Heart left ventricle (tissue), 16 donors: ENCODE measurements at regions not wholly inside any gene's neighbourhood (a gene's known extent, or its start where the extent isn't known, plus 50 kb on each side); places are given as distances from the start of the nearest gene placed in this dataset.
A peak's percentile ranks its signal among the peaks of the same experiment; 100 is the strongest.

Source experiments
- ATAC-seq, 4 donors: fragments of 200-7000 bp; cut with Tn5 transposase; one replicate each; pipeline ENCODE4 v1.9.1; 2020 to 2022; ENCODE audit warnings: moderate library complexity in 4 of 4, mild to moderate bottlenecking in 3 of 4, moderate number of reproducible peaks in 1 of 4
- DNase-seq, 5 donors: peaks; one replicate each; pipeline ENCODE4 v3.0.0-alpha.2; 2020
- H3K27ac ChIP-seq, 12 donors: fragments of 200-600 bp; sonication (generic) in 4 of 12; one replicate each; pipeline versions ENCODE4 v1.5.0 to v1.8.0; 2016 to 2022; ENCODE audit warnings: mild to moderate bottlenecking in 2 of 12
- H3K27me3 ChIP-seq, 9 donors: fragments of 200-600 bp; sonication (generic) in 2 of 9; one replicate each; pipeline versions ENCODE4 v1.5.1 to v1.8.0; 2016 to 2022; ENCODE audit warnings: mild to moderate bottlenecking in 3 of 9
- H3K36me3 ChIP-seq, 9 donors: fragments of 200-600 bp; sonication (generic) in 2 of 9; one replicate each; pipeline versions ENCODE4 v1.5.0 to v1.8.0; 2018 to 2022; ENCODE audit warnings: mild to moderate bottlenecking in 2 of 9
- H3K4me1 ChIP-seq, 12 donors: fragments of 200-600 bp; sonication (generic) in 4 of 12; one replicate each; pipeline versions ENCODE4 v1.5.0 to v1.8.0; 2016 to 2022; ENCODE audit warnings: mild to moderate bottlenecking in 3 of 12
- H3K4me3 ChIP-seq, 12 donors: fragments of 200-600 bp; sonication (generic) in 4 of 12; one replicate each; pipeline versions ENCODE4 v1.5.0 to v1.8.0; 2017 to 2022; ENCODE audit warnings: mild to moderate bottlenecking in 9 of 12, moderate library complexity in 4 of 12
- H3K9me3 ChIP-seq, 12 donors: fragments of 200-600 bp; sonication (generic) in 4 of 12; one replicate each; pipeline versions ENCODE4 v1.5.0 to v1.8.0; 2016 to 2022; ENCODE audit warnings: mild to moderate bottlenecking in 1 of 12
- POLR2A ChIP-seq, 2 donors: fragments of 450-650 bp; IDR thresholded peaks; one replicate each; pipeline ENCODE4 v1.6.1; 2017; ENCODE audit warnings: antibody characterized with exemption in 2 of 2, mild to moderate bottlenecking in 2 of 2, moderate library complexity in 2 of 2
- WGBS, 4 donors: extraction: QIAGEN DNeasy Blood & Tissue Kit in 2 of 4; methylation state at CpG; one replicate each; pipeline versions ENCODE4 v1.1.5 to v1.1.7; 2013 to 2018; 5-methylcytosine and 5-hydroxymethylcytosine counted together
- intact Hi-C, 10 donors: fragments of 100-400 bp; cut with DNase I; formaldehyde crosslinking; loops; one replicate each; pipeline versions ENCODE4 v1.11.1 to v1.14.2; 2022
- TF ChIP-seq, protein P1 (sequence below), 12 donors: fragments of 200-600 bp; sonication (generic) in 4 of 12; IDR thresholded peaks; one replicate each; pipeline versions ENCODE4 v1.5.0 to v1.8.0; 2018 to 2022; ENCODE audit warnings: antibody characterized with exemption in 12 of 12, mild to moderate bottlenecking in 5 of 12
- donor health status: ischemic (EF 13 %, LVEDD 7.1; RV severe dilation, severe dysfunction).
- donor health status: healthy with polysubstance abuse.
- donor health status: DM: no; HTN: yes; CAD: no.
- donor health status: DM: no; HTN: no; CAD: no.
- donor health status: ischemic (EF 25% LVEDD 6.9; RV normal size, moderate dysfunction).
- donor health status: ischemic (EF 25% LVEDD 5.7; RV mildly dilated, moderate dysfunction).
- donor health status: healthy.
- donor health status: DM: yes; HTN: yes; CAD: no.
- donor health status: ischemic (EF 35%, LVEDD 5.7; RV mildly dilated, moderate dysfunction).
- donor health status: nonischemic (EF 11% LVEDD 7.7; RV severe dilation, severe dysfunction).
- donor health status: DM: yes; HTN: yes; CAD: no.
- donor health status: PGD.
- donor health status: ischemic (EF 29% LVEDD 5.4; RV normal size, mild dysfunction).
- donor health status: nonischemic (EF 23%, LVEDD 6.1; RV moderate dilation, normal function).

- TF ChIP-seq, protein P1, sequence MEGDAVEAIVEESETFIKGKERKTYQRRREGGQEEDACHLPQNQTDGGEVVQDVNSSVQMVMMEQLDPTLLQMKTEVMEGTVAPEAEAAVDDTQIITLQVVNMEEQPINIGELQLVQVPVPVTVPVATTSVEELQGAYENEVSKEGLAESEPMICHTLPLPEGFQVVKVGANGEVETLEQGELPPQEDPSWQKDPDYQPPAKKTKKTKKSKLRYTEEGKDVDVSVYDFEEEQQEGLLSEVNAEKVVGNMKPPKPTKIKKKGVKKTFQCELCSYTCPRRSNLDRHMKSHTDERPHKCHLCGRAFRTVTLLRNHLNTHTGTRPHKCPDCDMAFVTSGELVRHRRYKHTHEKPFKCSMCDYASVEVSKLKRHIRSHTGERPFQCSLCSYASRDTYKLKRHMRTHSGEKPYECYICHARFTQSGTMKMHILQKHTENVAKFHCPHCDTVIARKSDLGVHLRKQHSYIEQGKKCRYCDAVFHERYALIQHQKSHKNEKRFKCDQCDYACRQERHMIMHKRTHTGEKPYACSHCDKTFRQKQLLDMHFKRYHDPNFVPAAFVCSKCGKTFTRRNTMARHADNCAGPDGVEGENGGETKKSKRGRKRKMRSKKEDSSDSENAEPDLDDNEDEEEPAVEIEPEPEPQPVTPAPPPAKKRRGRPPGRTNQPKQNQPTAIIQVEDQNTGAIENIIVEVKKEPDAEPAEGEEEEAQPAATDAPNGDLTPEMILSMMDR (IDR thresholded peaks at IDR 0.05) = no peak
- no peak for TF ChIP-seq POLR2A (IDR thresholded peaks at IDR 0.05)
- DNase-seq (no peak), ATAC-seq (no peak)
- Histone ChIP-seq H3K4me3 (no peak overlapping the region), H3K9me3 (no peaks in the 10 kb centered on the region), H3K36me3 (no peaks in the 10 kb centered on the region), H3K27me3 (no peaks in the 10 kb centered on the region), H3K27ac (no peak overlapping the region), H3K4me1 (no peaks in the 10 kb centered on the region)
- intact Hi-C loops = loop anchor here in 1 of 10 donors (10.0 kb wide), 1 partner anchor 1507 kb away; no protein-coding TSS in a partner anchor
- WGBS, 4 donors = 91 to 96% (median 95%) methylated on average over 1 of the region's 1 CpG
Observed at GRCh38 chr4:15162046-15162445, 159.8 kb downstream of the CPEB2 start.

DNA sequence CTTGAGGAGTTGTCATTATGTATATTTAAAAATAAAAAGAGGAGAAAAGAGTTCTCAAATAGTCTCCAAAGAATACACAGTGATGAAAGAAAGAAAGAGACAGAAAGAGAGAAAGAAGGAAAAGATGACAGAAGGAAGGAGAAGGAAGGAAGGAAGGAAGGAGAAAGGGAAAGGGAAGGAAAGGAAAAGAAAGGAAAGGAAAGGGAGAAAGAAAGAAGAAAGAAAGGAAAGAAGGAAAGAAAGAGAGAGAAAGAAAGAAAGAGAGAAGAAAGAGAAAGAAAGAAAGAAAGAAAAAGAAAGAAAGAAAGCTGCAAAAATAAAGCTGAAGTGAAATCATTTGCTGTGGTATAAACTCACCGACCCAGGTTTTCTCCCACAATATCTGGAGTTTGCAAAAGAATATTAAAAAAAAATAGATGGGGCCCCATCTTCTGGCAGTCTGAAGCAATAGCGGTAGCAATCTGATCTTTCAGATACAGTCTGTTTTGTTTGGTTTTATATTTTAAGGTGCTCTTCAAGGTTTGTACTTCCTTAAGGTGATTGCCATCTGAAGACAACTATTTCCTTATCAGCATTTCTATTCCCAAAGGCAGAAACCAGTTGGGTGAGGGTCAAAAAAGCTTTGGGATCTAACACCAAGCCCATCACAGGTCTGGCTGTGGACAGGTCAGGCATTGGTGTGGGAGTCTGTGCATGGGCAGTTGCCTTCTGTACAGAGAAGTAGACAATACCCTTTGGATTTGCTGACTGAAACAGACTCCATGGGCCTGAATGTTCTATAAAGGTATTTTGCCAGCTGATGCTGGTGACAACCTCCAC, 160.4 kb downstream of the CPEB2 start:
- intact Hi-C loops = loop anchor here in 1 of 10 donors (10.0 kb wide), 1 partner anchor 1508 kb away; no protein-coding TSS in a partner anchor
- no peaks in the 10 kb centered on the region for H3K9me3 ChIP-seq
- H3K36me3 ChIP-seq = no peaks in the 10 kb centered on the region
- TF ChIP-seq, protein P1 (IDR thresholded peaks at IDR 0.05) = peak in 10 of 12 donors; percentile 17 to 56 (median 44)
- TF ChIP-seq POLR2A (IDR thresholded peaks at IDR 0.05) = no peak
- no peak overlapping the region for H3K4me3 ChIP-seq
- DNase-seq = no peak
- H3K27ac ChIP-seq = no peak overlapping the region
- H3K4me1 ChIP-seq = no peaks in the 10 kb centered on the region
- ATAC-seq = no peak
- H3K27me3 ChIP-seq = no peaks in the 10 kb centered on the region
- WGBS, 4 donors = 18 to 38% (median 29%) methylated on average over 2 of the region's 2 CpGs

DNA sequence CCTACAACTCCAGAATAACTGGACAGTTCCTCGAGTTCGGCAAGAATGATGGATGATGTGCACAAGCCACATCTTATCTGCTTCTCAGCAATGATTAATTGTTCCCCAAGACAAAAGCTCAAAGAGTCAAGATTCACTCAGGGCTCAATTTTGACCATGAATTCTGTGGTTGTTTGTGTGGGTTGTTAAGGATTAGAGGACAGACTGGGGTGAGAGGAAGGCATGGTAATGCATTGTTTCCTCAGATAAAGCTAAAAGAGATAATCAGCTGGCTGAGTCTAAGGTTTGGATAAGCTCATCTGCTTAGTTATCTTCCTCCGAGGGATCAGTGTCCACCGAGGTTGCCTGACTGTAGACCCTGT, 161.0 kb downstream of the CPEB2 start:
- intact Hi-C loops = loop anchor here in 1 of 10 donors (10.0 kb wide), 1 partner anchor 1508 kb away; no protein-coding TSS in a partner anchor
- Histone ChIP-seq H3K27ac (no peak overlapping the region), H3K9me3 (no peaks in the 10 kb centered on the region), H3K4me1 (no peaks in the 10 kb centered on the region), H3K27me3 (no peaks in the 10 kb centered on the region), H3K4me3 (no peak overlapping the region), H3K36me3 (no peaks in the 10 kb centered on the region)
- TF ChIP-seq POLR2A (IDR thresholded peaks at IDR 0.05) = no peak
- TF ChIP-seq, protein P1 (IDR thresholded peaks at IDR 0.05) = no peak
- WGBS, 4 donors = 35 to 45% (median 39%) methylated on average over 4 of the region's 4 CpGs
- DNase-seq (no peak), ATAC-seq (no peak)

DNA sequence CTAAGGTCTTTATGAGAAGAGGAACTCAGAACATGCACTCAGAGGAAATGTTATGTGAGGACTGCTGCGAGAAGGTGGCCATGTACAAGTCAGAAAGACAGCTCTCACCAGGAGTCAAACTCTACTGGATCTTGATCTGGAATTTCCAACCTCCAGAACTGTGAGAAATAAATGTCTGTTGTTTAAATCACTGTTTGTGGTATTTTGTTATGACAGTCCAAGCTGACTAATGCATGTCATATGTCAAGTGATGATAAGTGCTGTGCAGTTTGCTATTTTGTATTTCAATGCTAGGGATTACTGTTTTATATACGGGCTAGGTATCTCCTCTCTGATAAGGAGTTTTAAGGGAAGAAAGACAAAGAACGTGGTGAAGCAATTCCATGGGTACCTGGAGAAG, 162.3 kb downstream of the CPEB2 start:
- H3K4me1 ChIP-seq = no peaks in the 10 kb centered on the region
- WGBS, 4 donors = 53 to 60% (median 60%) methylated on average over 3 of the region's 3 CpGs
- intact Hi-C loops = loop anchor here in 1 of 10 donors (10.0 kb wide), 1 partner anchor 1510 kb away; no protein-coding TSS in a partner anchor
- H3K27me3 ChIP-seq = no peaks in the 10 kb centered on the region
- no peaks in the 10 kb centered on the region for H3K36me3 ChIP-seq
- H3K27ac ChIP-seq = no peak overlapping the region
- no peak for ATAC-seq
- no peaks in the 10 kb centered on the region for H3K9me3 ChIP-seq
- TF ChIP-seq, protein P1 (IDR thresholded peaks at IDR 0.05) = no peak
- no peak for TF ChIP-seq POLR2A (IDR thresholded peaks at IDR 0.05)
- no peak overlapping the region for H3K4me3 ChIP-seq
- DNase-seq = no peak
